HepG2 (cell line): ENCODE measurements at regions not wholly inside any gene's neighbourhood (a gene's known extent, or its start where the extent isn't known, plus 50 kb on each side); places are given as distances from the start of the nearest gene placed in this dataset.

Source experiments
- AFF4 ChIP-seq: sonication (generic); formaldehyde crosslinking; IDR thresholded peaks from 2 replicates; pipeline ENCODE4 v1.4.0; 2020; ENCODE audit warnings: missing genetic modification reagents
- HINFP ChIP-seq: sonication (generic); formaldehyde crosslinking; IDR thresholded peaks from 2 replicates; pipeline ENCODE4 v1.4.0; 2020; ENCODE audit warnings: low read depth, mild to moderate bottlenecking, missing genetic modification reagents
- HNRNPK ChIP-seq: fragments of 200-400 bp; formaldehyde crosslinking; IDR thresholded peaks from 2 replicates; pipeline ENCODE4 v1.6.1; 2018; ENCODE audit warnings: low read length, low read depth, moderate library complexity, mild to moderate bottlenecking; ENCODE audit not compliant: poor library complexity, severe bottlenecking
- LCORL ChIP-seq, 2 experiments: fragments of 450-650 bp in 1 of 2; sonication (generic) in 1 of 2; formaldehyde crosslinking in 1 of 2; IDR thresholded peaks; 2 replicates each; pipeline versions ENCODE4 v1.5.0 to v1.6.1; 2017 to 2020; ENCODE audit warnings: antibody characterized with exemption in 1 of 2, missing genetic modification reagents in 1 of 2
- MBNL3 ChIP-seq: fragments of 250-450 bp; sonication (Bioruptor Pico); conservative IDR thresholded peaks from 2 replicates; pipeline ENCODE4 v1.8.0; 2022; ENCODE audit warnings: mild to moderate bottlenecking, inconsistent platforms
- MLX ChIP-seq: IDR thresholded peaks from 2 replicates; pipeline ENCODE4 v1.6.1; 2016
- ONECUT2 ChIP-seq: sonication (generic); formaldehyde crosslinking; IDR thresholded peaks from 2 replicates; pipeline ENCODE4 v1.4.0; 2020; ENCODE audit warnings: missing genetic modification reagents
- PLSCR1 ChIP-seq: sonication (generic); formaldehyde crosslinking; IDR thresholded peaks from 2 replicates; pipeline ENCODE4 v1.5.0; 2020; ENCODE audit warnings: missing genetic modification reagents, mild to moderate bottlenecking, borderline replicate concordance
- RBAK ChIP-seq: sonication (generic); formaldehyde crosslinking; IDR thresholded peaks from 2 replicates; pipeline ENCODE4 v1.5.1; 2020; ENCODE audit warnings: mild to moderate bottlenecking, missing genetic modification reagents
- RELA ChIP-seq: sonication (generic); formaldehyde crosslinking; IDR thresholded peaks from 2 replicates; pipeline ENCODE4 v1.4.0; 2020; ENCODE audit warnings: missing genetic modification reagents
- RFX1 ChIP-seq: fragments of 450-650 bp; IDR thresholded peaks from 2 replicates; pipeline ENCODE4 v1.6.1; 2017
- RFX3 ChIP-seq: IDR thresholded peaks from 2 replicates; pipeline ENCODE4 v1.6.1; 2016; ENCODE audit warnings: missing biosample characterization, missing genetic modification reagents
- TEAD3 ChIP-seq: optimal IDR thresholded peaks from 2 replicates; pipeline ENCODE3; 2016; ENCODE audit warnings: borderline replicate concordance
- YEATS2 ChIP-seq: sonication (generic); formaldehyde crosslinking; IDR thresholded peaks from 2 replicates; pipeline ENCODE4 v1.4.0; 2020; ENCODE audit warnings: missing genetic modification reagents, borderline replicate concordance
- YY1 ChIP-seq: IDR thresholded peaks from 2 replicates; pipeline ENCODE4 v1.6.1; 2011; ENCODE audit warnings: low read length, low read depth, moderate library complexity, mild to moderate bottlenecking; ENCODE audit not compliant: insufficient read depth, insufficient replicate concordance
- ZNF138 ChIP-seq: sonication (generic); formaldehyde crosslinking; IDR thresholded peaks from 2 replicates; pipeline ENCODE4 v1.5.0; 2020; ENCODE audit warnings: mild to moderate bottlenecking, low read depth, missing genetic modification reagents
- ZNF503 ChIP-seq: sonication (generic); formaldehyde crosslinking; IDR thresholded peaks from 2 replicates; pipeline ENCODE4 v1.4.0; 2020; ENCODE audit warnings: missing genetic modification reagents
- ZNF569 ChIP-seq: sonication (generic); formaldehyde crosslinking; IDR thresholded peaks from 2 replicates; pipeline ENCODE4 v1.5.0; 2020; ENCODE audit warnings: mild to moderate bottlenecking, missing genetic modification reagents, moderate library complexity, borderline replicate concordance
- ZNF761 ChIP-seq: sonication (generic); formaldehyde crosslinking; conservative IDR thresholded peaks from 2 replicates; pipeline ENCODE4 v1.4.0; 2020; ENCODE audit warnings: mild to moderate bottlenecking, missing genetic modification reagents
- ZNF776 ChIP-seq: sonication (generic); formaldehyde crosslinking; IDR thresholded peaks from 2 replicates; pipeline ENCODE4 v1.4.0; 2020; ENCODE audit warnings: mild to moderate bottlenecking, missing genetic modification reagents
- ZNF790 ChIP-seq: sonication (generic); formaldehyde crosslinking; IDR thresholded peaks from 2 replicates; pipeline ENCODE4 v1.8.0; 2022; ENCODE audit warnings: missing genetic modification reagents, mild to moderate bottlenecking, borderline replicate concordance
- ZSCAN29 ChIP-seq: sonication (generic); formaldehyde crosslinking; conservative IDR thresholded peaks from 2 replicates; pipeline ENCODE4 v1.4.0; 2020; ENCODE audit warnings: mild to moderate bottlenecking, missing genetic modification reagents

GRCh38 chr20:50298554-50299324, 108.1 kb downstream of the CEBPB start (continued):
- TF ChIP-seq ZSCAN29 (CRISPR knock-in tag) (no peak), LCORL (IDR thresholded peaks at IDR 0.05) (no peak), LCORL (CRISPR knock-in tag; IDR thresholded peaks at IDR 0.05) (0 out of 2 replicates have a peak, but pooled peaks have one; percentile 20), ZNF503 (CRISPR knock-in tag) (no peak), HINFP (no peak), AFF4 (CRISPR knock-in tag) (no peak), ZNF761 (CRISPR knock-in tag) (no peak), YY1 (no peak), ZNF790 (CRISPR knock-in tag) (no peak), HNRNPK (no peak), ZNF776 (CRISPR knock-in tag) (no peak), ZNF569 (CRISPR knock-in tag) (no peak), ZNF138 (no peak), RFX3 (no peak), ONECUT2 (CRISPR knock-in tag) (no peak), RBAK (CRISPR knock-in tag) (no peak), PLSCR1 (CRISPR knock-in tag) (no peak), RELA (CRISPR knock-in tag) (no peak), RFX1 (no peak), YEATS2 (CRISPR knock-in tag) (no peak), MBNL3 (CRISPR knock-in tag) (no peak), TEAD3 (CRISPR knock-in tag) (peak; percentile 31), MLX (CRISPR knock-in tag) (no peak)
